ENCODE measurements at regions not wholly inside any gene's neighbourhood (a gene's known extent, or its start where the extent isn't known, plus 50 kb on each side); places are given as distances from the start of the nearest gene placed in this dataset.

- Histone ChIP-seq H3K79me2 (ENCODE audit: control insufficient read depth, insufficient read depth, low read length) (no peaks in the 10 kb centered on the region), H4K20me1 (ENCODE audit: control insufficient read depth, insufficient read depth) (no peaks in the 10 kb centered on the region), H3K4me2 (ENCODE audit: control insufficient read depth, insufficient read depth) (no peak overlapping the region), H3K27me3 (replicated peaks in 1 of 2; ENCODE audit: control insufficient read depth in 2 of 2, insufficient read depth in 2 of 2, low read length in 1 of 2) (no peaks in the 10 kb centered on the region), H2AFZ (ENCODE audit: control insufficient read depth, low read depth, low read length) (no peak overlapping the region), H3K4me3 (no peak overlapping the region), H3K36me3 (ENCODE audit: control insufficient read depth in 2 of 2, insufficient read depth in 2 of 2, low read length in 1 of 2) (no peaks in the 10 kb centered on the region), H3K9ac (ENCODE audit: control insufficient read depth, insufficient read depth, low read length) (no peak overlapping the region), H3K4me1 (ENCODE audit: control insufficient read depth, insufficient read depth, low read length) (no peaks in the 10 kb centered on the region), H3K9me3 (replicated peaks; ENCODE audit: control insufficient read depth, insufficient read depth, low read length) (no peaks in the 10 kb centered on the region), H3K27ac (ENCODE audit: control insufficient read depth, insufficient read depth) (no peak overlapping the region)
- TF ChIP-seq TCF3 (IDR thresholded peaks at IDR 0.05; ENCODE audit: borderline replicate concordance, insufficient read depth, low read depth, low read length) (no peak), NFYB (IDR thresholded peaks at IDR 0.05; ENCODE audit: insufficient read depth, low read depth, low read length) (no peak), STAT3 (IDR thresholded peaks at IDR 0.05; ENCODE audit: low read depth, low read length) (no peak), CHD4 (IDR thresholded peaks at IDR 0.05) (no peak), MXI1 (IDR thresholded peaks at IDR 0.05; ENCODE audit: low read depth, low read length) (no peak)
- TF ChIP-seq, protein P1, sequence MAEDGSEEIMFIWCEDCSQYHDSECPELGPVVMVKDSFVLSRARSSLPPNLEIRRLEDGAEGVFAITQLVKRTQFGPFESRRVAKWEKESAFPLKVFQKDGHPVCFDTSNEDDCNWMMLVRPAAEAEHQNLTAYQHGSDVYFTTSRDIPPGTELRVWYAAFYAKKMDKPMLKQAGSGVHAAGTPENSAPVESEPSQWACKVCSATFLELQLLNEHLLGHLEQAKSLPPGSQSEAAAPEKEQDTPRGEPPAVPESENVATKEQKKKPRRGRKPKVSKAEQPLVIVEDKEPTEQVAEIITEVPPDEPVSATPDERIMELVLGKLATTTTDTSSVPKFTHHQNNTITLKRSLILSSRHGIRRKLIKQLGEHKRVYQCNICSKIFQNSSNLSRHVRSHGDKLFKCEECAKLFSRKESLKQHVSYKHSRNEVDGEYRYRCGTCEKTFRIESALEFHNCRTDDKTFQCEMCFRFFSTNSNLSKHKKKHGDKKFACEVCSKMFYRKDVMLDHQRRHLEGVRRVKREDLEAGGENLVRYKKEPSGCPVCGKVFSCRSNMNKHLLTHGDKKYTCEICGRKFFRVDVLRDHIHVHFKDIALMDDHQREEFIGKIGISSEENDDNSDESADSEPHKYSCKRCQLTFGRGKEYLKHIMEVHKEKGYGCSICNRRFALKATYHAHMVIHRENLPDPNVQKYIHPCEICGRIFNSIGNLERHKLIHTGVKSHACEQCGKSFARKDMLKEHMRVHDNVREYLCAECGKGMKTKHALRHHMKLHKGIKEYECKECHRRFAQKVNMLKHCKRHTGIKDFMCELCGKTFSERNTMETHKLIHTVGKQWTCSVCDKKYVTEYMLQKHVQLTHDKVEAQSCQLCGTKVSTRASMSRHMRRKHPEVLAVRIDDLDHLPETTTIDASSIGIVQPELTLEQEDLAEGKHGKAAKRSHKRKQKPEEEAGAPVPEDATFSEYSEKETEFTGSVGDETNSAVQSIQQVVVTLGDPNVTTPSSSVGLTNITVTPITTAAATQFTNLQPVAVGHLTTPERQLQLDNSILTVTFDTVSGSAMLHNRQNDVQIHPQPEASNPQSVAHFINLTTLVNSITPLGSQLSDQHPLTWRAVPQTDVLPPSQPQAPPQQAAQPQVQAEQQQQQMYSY (CRISPR knock-in tag; IDR thresholded peaks at IDR 0.05), result no peak
- TF ChIP-seq, protein P2, sequence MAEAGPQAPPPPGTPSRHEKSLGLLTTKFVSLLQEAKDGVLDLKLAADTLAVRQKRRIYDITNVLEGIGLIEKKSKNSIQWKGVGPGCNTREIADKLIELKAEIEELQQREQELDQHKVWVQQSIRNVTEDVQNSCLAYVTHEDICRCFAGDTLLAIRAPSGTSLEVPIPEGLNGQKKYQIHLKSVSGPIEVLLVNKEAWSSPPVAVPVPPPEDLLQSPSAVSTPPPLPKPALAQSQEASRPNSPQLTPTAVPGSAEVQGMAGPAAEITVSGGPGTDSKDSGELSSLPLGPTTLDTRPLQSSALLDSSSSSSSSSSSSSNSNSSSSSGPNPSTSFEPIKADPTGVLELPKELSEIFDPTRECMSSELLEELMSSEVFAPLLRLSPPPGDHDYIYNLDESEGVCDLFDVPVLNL (IDR thresholded peaks at IDR 0.05; ENCODE audit: low read depth, low read length), result no peak
- TF ChIP-seq, protein P3, sequence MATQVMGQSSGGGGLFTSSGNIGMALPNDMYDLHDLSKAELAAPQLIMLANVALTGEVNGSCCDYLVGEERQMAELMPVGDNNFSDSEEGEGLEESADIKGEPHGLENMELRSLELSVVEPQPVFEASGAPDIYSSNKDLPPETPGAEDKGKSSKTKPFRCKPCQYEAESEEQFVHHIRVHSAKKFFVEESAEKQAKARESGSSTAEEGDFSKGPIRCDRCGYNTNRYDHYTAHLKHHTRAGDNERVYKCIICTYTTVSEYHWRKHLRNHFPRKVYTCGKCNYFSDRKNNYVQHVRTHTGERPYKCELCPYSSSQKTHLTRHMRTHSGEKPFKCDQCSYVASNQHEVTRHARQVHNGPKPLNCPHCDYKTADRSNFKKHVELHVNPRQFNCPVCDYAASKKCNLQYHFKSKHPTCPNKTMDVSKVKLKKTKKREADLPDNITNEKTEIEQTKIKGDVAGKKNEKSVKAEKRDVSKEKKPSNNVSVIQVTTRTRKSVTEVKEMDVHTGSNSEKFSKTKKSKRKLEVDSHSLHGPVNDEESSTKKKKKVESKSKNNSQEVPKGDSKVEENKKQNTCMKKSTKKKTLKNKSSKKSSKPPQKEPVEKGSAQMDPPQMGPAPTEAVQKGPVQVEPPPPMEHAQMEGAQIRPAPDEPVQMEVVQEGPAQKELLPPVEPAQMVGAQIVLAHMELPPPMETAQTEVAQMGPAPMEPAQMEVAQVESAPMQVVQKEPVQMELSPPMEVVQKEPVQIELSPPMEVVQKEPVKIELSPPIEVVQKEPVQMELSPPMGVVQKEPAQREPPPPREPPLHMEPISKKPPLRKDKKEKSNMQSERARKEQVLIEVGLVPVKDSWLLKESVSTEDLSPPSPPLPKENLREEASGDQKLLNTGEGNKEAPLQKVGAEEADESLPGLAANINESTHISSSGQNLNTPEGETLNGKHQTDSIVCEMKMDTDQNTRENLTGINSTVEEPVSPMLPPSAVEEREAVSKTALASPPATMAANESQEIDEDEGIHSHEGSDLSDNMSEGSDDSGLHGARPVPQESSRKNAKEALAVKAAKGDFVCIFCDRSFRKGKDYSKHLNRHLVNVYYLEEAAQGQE (IDR thresholded peaks at IDR 0.05; ENCODE audit: low read depth, low read length), result no peak
- WGBS (ENCODE audit: insufficient coverage, insufficient replicate concordance, low lambda C conversion rate, missing lambda C conversion rate), result 0% methylated on average over 3 of the region's 3 CpGs
- ChIA-PET RAD21 (ENCODE audit: unreplicated experiment) (no interaction called here), POLR2A (no interaction called here), CTCF (no interaction called here), SMC1A (ENCODE audit: uncharacterized antibody, unreplicated experiment) (interaction anchor here (0.9 kb wide), 1 partner anchor 17 kb away, joined by 3 read pairs; no protein-coding TSS in a partner anchor)
- DNase-seq (ENCODE audit: low read depth, low spot score), result no peak
- BruUV-seq (replicated peaks), result no TSS peak
- FAIRE-seq, result no peak
- ATAC-seq, result no peak
- in situ Hi-C loops (cut with MboI), result no loop called here
- intact Hi-C loops (cut with micrococcal nuclease; ENCODE audit: unreplicated experiment), result no loop called here
Measured at GRCh38 chr10:9850415-9850814, 1167.3 kb upstream of the CELF2 start.
